T1000 (cell line): ENCODE measurements at regions not wholly inside any gene's neighbourhood (a gene's known extent, or its start where the extent isn't known, plus 50 kb on each side); places are given as distances from the start of the nearest gene placed in this dataset.
A peak's percentile ranks its signal among the peaks of the same experiment; 100 is the strongest.

Source experiments
- DNase-seq: peaks from one replicate; lab custom pipeline; 2025; ENCODE audit warnings: mixed read lengths; lab: John Stamatoyannopoulos, UW

- DNase-seq, result no peak
Measured at GRCh38 chr21:39055167-39055767, 128.0 kb downstream of the PSMG1 start.

GRCh38 chr21:39054066-39054465 lies 129.2 kb downstream of the PSMG1 start:
- no peak for DNase-seq

GRCh38 chr21:39053126-39053525 lies 130.1 kb downstream of the PSMG1 start:
- no peak for DNase-seq

- DNase-seq, result no peak
Measured at GRCh38 chr21:39052718-39053117, 130.5 kb downstream of the PSMG1 start.

- DNase-seq, result peak; percentile 44
Measured at GRCh38 chr21:39051588-39051949, 131.7 kb downstream of the PSMG1 start.

GRCh38 chr21:39050841-39051587 lies 132.2 kb downstream of the PSMG1 start:
- DNase-seq, result no peak

- peak; percentile 48 for DNase-seq
Measured at GRCh38 chr21:39048574-39048973, 134.7 kb downstream of the PSMG1 start.

- peak; percentile 75 for DNase-seq
Measured at GRCh38 chr21:39048064-39048463, 135.2 kb downstream of the PSMG1 start.

- no peak for DNase-seq
Measured at GRCh38 chr21:39047046-39047445, 136.2 kb downstream of the PSMG1 start.

GRCh38 chr21:39046236-39046916 lies 136.9 kb downstream of the PSMG1 start:
- DNase-seq, result no peak

GRCh38 chr21:39041816-39042215 lies 141.4 kb downstream of the PSMG1 start:
- no peak for DNase-seq

- no peak for DNase-seq
Measured at GRCh38 chr21:39040494-39041110, 142.6 kb downstream of the PSMG1 start.

GRCh38 chr21:39037807-39038405 lies 145.3 kb downstream of the PSMG1 start:
- DNase-seq, result no peak

GRCh38 chr21:39036581-39036980 lies 146.7 kb downstream of the PSMG1 start:
- DNase-seq, result no peak

- no peak for DNase-seq
Measured at GRCh38 chr21:39034590-39035536, 148.4 kb downstream of the PSMG1 start.

GRCh38 chr21:39033878-39034589 lies 149.2 kb downstream of the PSMG1 start:
- no peak for DNase-seq

GRCh38 chr21:39029900-39030884 lies 153.1 kb downstream of the PSMG1 start:
- no peak for DNase-seq

GRCh38 chr21:39029086-39029755 lies 154.0 kb downstream of the PSMG1 start:
- DNase-seq, result no peak

- DNase-seq, result no peak
Measured at GRCh38 chr21:39025198-39025597, 158.1 kb downstream of the PSMG1 start.
